ENCODE measurements at regions not wholly inside any gene's neighbourhood (a gene's known extent, or its start where the extent isn't known, plus 50 kb on each side); places are given as distances from the start of the nearest gene placed in this dataset.

DNA sequence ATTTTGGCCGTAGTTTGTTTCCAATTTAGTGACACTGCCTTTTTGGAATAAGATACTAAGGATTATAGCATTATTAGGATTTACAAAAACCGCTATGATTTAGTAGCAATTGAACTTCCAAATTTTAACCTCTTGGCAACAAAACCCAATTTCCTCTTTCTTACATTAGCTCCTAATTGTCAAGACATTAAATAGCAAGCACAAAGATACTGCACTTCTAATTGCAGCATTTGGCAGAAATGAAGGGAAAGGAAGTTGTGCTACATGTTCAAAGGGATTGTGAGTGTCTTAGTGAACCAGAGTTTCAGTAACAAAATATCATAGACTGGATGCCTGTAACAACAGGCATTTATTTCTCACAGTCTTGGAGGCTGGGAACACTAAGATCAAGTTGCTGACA is 99.9 kb downstream of the NUF2 start (continued):
- TF ChIP-seq ATF1 (CRISPR knock-in tag; IDR thresholded peaks at IDR 0.05), result no peak
- no peak for TF ChIP-seq SMAD4 (CRISPR knock-in tag; IDR thresholded peaks at IDR 0.05)
- TF ChIP-seq NR2C2 (CRISPR knock-in tag; IDR thresholded peaks at IDR 0.05), result no peak
- no peak for TF ChIP-seq MXD4 (CRISPR knock-in tag; IDR thresholded peaks at IDR 0.05; ENCODE audit: borderline replicate concordance)
- TF ChIP-seq CREM (CRISPR knock-in tag; IDR thresholded peaks at IDR 0.05), result no peak
- TF ChIP-seq, protein P1, sequence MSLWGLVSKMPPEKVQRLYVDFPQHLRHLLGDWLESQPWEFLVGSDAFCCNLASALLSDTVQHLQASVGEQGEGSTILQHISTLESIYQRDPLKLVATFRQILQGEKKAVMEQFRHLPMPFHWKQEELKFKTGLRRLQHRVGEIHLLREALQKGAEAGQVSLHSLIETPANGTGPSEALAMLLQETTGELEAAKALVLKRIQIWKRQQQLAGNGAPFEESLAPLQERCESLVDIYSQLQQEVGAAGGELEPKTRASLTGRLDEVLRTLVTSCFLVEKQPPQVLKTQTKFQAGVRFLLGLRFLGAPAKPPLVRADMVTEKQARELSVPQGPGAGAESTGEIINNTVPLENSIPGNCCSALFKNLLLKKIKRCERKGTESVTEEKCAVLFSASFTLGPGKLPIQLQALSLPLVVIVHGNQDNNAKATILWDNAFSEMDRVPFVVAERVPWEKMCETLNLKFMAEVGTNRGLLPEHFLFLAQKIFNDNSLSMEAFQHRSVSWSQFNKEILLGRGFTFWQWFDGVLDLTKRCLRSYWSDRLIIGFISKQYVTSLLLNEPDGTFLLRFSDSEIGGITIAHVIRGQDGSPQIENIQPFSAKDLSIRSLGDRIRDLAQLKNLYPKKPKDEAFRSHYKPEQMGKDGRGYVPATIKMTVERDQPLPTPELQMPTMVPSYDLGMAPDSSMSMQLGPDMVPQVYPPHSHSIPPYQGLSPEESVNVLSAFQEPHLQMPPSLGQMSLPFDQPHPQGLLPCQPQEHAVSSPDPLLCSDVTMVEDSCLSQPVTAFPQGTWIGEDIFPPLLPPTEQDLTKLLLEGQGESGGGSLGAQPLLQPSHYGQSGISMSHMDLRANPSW (CRISPR knock-in tag; conservative IDR thresholded peaks at IDR 0.05; ENCODE audit: low read depth), result no peak
- no peak for TF ChIP-seq SOX15 (CRISPR knock-in tag; IDR thresholded peaks at IDR 0.05)
- TF ChIP-seq, protein P2, sequence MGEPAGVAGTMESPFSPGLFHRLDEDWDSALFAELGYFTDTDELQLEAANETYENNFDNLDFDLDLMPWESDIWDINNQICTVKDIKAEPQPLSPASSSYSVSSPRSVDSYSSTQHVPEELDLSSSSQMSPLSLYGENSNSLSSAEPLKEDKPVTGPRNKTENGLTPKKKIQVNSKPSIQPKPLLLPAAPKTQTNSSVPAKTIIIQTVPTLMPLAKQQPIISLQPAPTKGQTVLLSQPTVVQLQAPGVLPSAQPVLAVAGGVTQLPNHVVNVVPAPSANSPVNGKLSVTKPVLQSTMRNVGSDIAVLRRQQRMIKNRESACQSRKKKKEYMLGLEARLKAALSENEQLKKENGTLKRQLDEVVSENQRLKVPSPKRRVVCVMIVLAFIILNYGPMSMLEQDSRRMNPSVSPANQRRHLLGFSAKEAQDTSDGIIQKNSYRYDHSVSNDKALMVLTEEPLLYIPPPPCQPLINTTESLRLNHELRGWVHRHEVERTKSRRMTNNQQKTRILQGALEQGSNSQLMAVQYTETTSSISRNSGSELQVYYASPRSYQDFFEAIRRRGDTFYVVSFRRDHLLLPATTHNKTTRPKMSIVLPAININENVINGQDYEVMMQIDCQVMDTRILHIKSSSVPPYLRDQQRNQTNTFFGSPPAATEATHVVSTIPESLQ (CRISPR knock-in tag; IDR thresholded peaks at IDR 0.05), result no peak
- TF ChIP-seq, protein P3, sequence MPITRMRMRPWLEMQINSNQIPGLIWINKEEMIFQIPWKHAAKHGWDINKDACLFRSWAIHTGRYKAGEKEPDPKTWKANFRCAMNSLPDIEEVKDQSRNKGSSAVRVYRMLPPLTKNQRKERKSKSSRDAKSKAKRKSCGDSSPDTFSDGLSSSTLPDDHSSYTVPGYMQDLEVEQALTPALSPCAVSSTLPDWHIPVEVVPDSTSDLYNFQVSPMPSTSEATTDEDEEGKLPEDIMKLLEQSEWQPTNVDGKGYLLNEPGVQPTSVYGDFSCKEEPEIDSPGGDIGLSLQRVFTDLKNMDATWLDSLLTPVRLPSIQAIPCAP (CRISPR knock-in tag; IDR thresholded peaks at IDR 0.05), result no peak

DNA sequence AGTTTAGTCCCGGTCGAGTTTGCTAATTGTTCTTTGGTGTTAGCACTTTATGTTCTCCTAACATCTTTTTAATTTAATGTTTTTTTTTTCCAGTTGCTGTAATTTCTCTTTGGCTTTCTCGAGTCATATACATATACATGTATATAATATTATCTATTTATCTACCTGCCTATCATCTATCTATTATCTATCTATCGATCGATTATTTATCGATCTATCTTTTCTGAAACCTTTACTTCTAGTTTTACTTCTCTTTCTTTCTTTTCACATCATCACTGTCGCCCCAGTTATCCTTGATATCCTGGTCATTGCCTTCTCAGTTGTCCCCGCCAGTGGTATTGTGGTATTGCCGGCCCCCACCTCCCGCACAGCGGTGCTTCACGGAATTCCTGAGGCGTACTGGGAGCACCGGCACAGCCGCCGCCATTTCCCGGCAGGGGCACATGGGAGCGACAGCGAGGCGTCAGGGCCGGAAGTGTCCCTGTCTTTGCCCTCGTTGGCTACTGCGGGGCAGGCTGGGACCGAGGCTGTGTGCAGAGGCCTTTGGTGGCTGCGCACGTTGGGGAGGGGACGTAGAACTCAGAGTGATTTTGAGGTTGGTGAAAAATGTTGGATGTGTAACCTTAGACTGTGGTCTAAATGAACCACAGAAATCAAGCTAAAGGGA is 101.1 kb downstream of the NUF2 start:
- 0 out of 2 replicates have a peak, but pooled peaks cover 4% of the 10 kb centered on the region for H3K9me3 Mint-ChIP-seq
- H3K36me3 Mint-ChIP-seq, result no peaks in the 10 kb centered on the region
- CTCF ChIA-PET, result no interaction called here
- peaks cover 3% of the 10 kb centered on the region for H3K27me3 Mint-ChIP-seq (ENCODE audit: low read depth)
- POLR2A ChIA-PET, result no interaction called here
- H3K4me1 Mint-ChIP-seq, result peaks cover 20% of the 10 kb centered on the region
- no peak overlapping the region for H3K27ac Mint-ChIP-seq
- ATAC-seq (no peak; the same call in 1 of the 2 replicates), DNase-seq (ENCODE audit: low spot score) (no peak)
- TF ChIP-seq ZNF317 (CRISPR knock-in tag; IDR thresholded peaks at IDR 0.05; ENCODE audit: borderline replicate concordance, low read depth) (no peak), TP53 (CRISPR knock-in tag; IDR thresholded peaks at IDR 0.05) (no peak), FOXK1 (CRISPR knock-in tag; IDR thresholded peaks at IDR 0.05) (no peak), NR2C2 (CRISPR knock-in tag; IDR thresholded peaks at IDR 0.05) (no peak), KAT7 (CRISPR knock-in tag; IDR thresholded peaks at IDR 0.05; ENCODE audit: borderline replicate concordance) (no peak), SMAD3 (CRISPR knock-in tag; IDR thresholded peaks at IDR 0.05; ENCODE audit: borderline replicate concordance) (no peak), MYBL2 (CRISPR knock-in tag; IDR thresholded peaks at IDR 0.05) (no peak), FOXP1 (CRISPR knock-in tag; IDR thresholded peaks at IDR 0.05; ENCODE audit: borderline replicate concordance) (no peak), NR1H2 (CRISPR knock-in tag; IDR thresholded peaks at IDR 0.05) (no peak), NR3C1 (CRISPR knock-in tag; conservative IDR thresholded peaks at IDR 0.05; ENCODE audit: low read depth) (no peak), NFYB (CRISPR knock-in tag; conservative IDR thresholded peaks at IDR 0.05; ENCODE audit: low read depth) (no peak), ZBTB21 (CRISPR knock-in tag; IDR thresholded peaks at IDR 0.05; ENCODE audit: borderline replicate concordance) (no peak), GTF2I (CRISPR knock-in tag; conservative IDR thresholded peaks at IDR 0.05) (no peak), TEAD1 (CRISPR knock-in tag; IDR thresholded peaks at IDR 0.05) (no peak)
- TF ChIP-seq, protein P4, sequence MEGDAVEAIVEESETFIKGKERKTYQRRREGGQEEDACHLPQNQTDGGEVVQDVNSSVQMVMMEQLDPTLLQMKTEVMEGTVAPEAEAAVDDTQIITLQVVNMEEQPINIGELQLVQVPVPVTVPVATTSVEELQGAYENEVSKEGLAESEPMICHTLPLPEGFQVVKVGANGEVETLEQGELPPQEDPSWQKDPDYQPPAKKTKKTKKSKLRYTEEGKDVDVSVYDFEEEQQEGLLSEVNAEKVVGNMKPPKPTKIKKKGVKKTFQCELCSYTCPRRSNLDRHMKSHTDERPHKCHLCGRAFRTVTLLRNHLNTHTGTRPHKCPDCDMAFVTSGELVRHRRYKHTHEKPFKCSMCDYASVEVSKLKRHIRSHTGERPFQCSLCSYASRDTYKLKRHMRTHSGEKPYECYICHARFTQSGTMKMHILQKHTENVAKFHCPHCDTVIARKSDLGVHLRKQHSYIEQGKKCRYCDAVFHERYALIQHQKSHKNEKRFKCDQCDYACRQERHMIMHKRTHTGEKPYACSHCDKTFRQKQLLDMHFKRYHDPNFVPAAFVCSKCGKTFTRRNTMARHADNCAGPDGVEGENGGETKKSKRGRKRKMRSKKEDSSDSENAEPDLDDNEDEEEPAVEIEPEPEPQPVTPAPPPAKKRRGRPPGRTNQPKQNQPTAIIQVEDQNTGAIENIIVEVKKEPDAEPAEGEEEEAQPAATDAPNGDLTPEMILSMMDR (IDR thresholded peaks at IDR 0.05), result no peak
- TF ChIP-seq, protein P5, sequence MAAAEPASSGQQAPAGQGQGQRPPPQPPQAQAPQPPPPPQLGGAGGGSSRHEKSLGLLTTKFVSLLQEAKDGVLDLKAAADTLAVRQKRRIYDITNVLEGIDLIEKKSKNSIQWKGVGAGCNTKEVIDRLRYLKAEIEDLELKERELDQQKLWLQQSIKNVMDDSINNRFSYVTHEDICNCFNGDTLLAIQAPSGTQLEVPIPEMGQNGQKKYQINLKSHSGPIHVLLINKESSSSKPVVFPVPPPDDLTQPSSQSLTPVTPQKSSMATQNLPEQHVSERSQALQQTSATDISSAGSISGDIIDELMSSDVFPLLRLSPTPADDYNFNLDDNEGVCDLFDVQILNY (CRISPR knock-in tag; IDR thresholded peaks at IDR 0.05), result no peak
- TF ChIP-seq, protein P6, sequence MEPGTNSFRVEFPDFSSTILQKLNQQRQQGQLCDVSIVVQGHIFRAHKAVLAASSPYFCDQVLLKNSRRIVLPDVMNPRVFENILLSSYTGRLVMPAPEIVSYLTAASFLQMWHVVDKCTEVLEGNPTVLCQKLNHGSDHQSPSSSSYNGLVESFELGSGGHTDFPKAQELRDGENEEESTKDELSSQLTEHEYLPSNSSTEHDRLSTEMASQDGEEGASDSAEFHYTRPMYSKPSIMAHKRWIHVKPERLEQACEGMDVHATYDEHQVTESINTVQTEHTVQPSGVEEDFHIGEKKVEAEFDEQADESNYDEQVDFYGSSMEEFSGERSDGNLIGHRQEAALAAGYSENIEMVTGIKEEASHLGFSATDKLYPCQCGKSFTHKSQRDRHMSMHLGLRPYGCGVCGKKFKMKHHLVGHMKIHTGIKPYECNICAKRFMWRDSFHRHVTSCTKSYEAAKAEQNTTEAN (CRISPR knock-in tag; IDR thresholded peaks at IDR 0.05), result no peak
- no peak overlapping the region for H3K4me3 Mint-ChIP-seq

Data from WTC11 (cell line).